Panc1 (cell line): ENCODE measurements at regions not wholly inside any gene's neighbourhood (a gene's known extent, or its start where the extent isn't known, plus 50 kb on each side); places are given as distances from the start of the nearest gene placed in this dataset.

Experiments used
- ATAC-seq: fragments of 200-7000 bp; cut with Tn5 transposase; 2 replicates; pipeline ENCODE4 v1.9.1; 2020; ENCODE audit warnings: mild to moderate bottlenecking, moderate library complexity
- BruUV-seq: library from RNA; stranded (reverse); fragments of 400-500 nt; replicated peaks from 2 replicates; lab custom pipeline; 2021; lab: Mats Ljungman, UMichigan
- CTCF ChIA-PET: fragments of 300-600 bp; sonication (Branson Sonifier 250); formaldehyde crosslinking; loops from one replicate; lab custom pipeline; 2022; ENCODE audit warnings: antibody characterized with exemption; lab: Charles Lee
- POLR2A ChIA-PET: fragments of 300-600 bp; sonication (Branson Sonifier 250); formaldehyde crosslinking; loops from one replicate; lab custom pipeline; 2022; ENCODE audit warnings: antibody characterized with exemption; lab: Charles Lee
- DNase-seq: peaks from one replicate; pipeline ENCODE4 v3.0.0-alpha.2; 2010; ENCODE audit warnings: low read depth, low spot score
- H3K27ac ChIP-seq: 2 replicates; pipeline ENCODE4 v1.5.1; 2011; ENCODE audit warnings: mild to moderate bottlenecking, low read length, inconsistent platforms
- H3K27me3 ChIP-seq: fragments of 200-500 bp; sonication (Bioruptor generic); 2 replicates; pipeline ENCODE4 v1.6.0; 2014; ENCODE audit warnings: low read length, inconsistent platforms; ENCODE audit not compliant: control insufficient read depth, insufficient read depth
- H3K36me3 ChIP-seq: fragments of 200-500 bp; sonication (Bioruptor generic); 2 replicates; pipeline ENCODE4 v1.5.1; 2014; ENCODE audit warnings: inconsistent platforms, mild to moderate bottlenecking, low read length, moderate library complexity; ENCODE audit not compliant: control insufficient read depth, insufficient read depth
- H3K4me1 ChIP-seq: 2 replicates; pipeline ENCODE4 v1.5.1; 2011; ENCODE audit warnings: inconsistent platforms, mild to moderate bottlenecking, low read length, moderate library complexity; ENCODE audit not compliant: control insufficient read depth, insufficient read depth
- H3K4me3 ChIP-seq, 2 experiments: 2 replicates each; pipeline ENCODE4 v1.5.1; 2011 to 2012; ENCODE audit warnings: low read depth in 2 of 2, low read length in 2 of 2, mild to moderate bottlenecking in 2 of 2, inconsistent platforms in 1 of 2, moderate library complexity in 1 of 2
- H3K9me3 ChIP-seq: fragments of 200-500 bp; sonication (Bioruptor generic); 2 replicates; pipeline ENCODE4 v1.5.1; 2014; ENCODE audit warnings: low read depth, mild to moderate bottlenecking, inconsistent platforms, low read length, moderate library complexity; ENCODE audit not compliant: control insufficient read depth, insufficient read depth
- POLR2AphosphoS5 ChIP-seq: IDR thresholded peaks from 2 replicates; pipeline ENCODE4 v1.6.1; 2012; ENCODE audit warnings: mild to moderate bottlenecking, low read depth, low read length, moderate library complexity
- REST ChIP-seq, 2 experiments: IDR thresholded peaks; 2 replicates each; pipeline ENCODE4 v1.6.1; 2011 to 2012; ENCODE audit warnings: low read depth in 2 of 2, control low read depth in 1 of 2, low read length in 1 of 2, mild to moderate bottlenecking in 1 of 2, moderate library complexity in 1 of 2; ENCODE audit not compliant: insufficient read depth in 1 of 2
- SIN3A ChIP-seq: IDR thresholded peaks from 2 replicates; pipeline ENCODE4 v1.6.1; 2012; ENCODE audit warnings: low read depth, mild to moderate bottlenecking, low read length, moderate library complexity, borderline replicate concordance; ENCODE audit not compliant: insufficient read depth
- TCF7L2 ChIP-seq: IDR thresholded peaks from 2 replicates; pipeline ENCODE4 v1.6.1; 2011; ENCODE audit warnings: mild to moderate bottlenecking, low read depth, low read length, inconsistent platforms
- in situ Hi-C: cut with HindIII; loops from 2 replicates; pipeline ENCODE4 v1.10.0; 2016; ENCODE audit warnings: low sequenced_read_pairs, low pct_unique_long_range_greater_than_20kb
- intact Hi-C: fragments of 100-400 bp; cut with micrococcal nuclease; formaldehyde crosslinking; loops from one replicate; pipeline ENCODE4 v1.10.0; 2022; ENCODE audit not compliant: unreplicated experiment
- TF ChIP-seq, protein P1 (sequence below): fragments of 450-650 bp; IDR thresholded peaks from 2 replicates; pipeline ENCODE4 v1.5.1; 2017; ENCODE audit warnings: mild to moderate bottlenecking

GRCh38 chr9:1718836-1719235 lies 296.3 kb upstream of the SMARCA2 start:
- Histone ChIP-seq H3K36me3 (no peaks in the 10 kb centered on the region), H3K4me1 (no peaks in the 10 kb centered on the region), H3K4me3 (no peak overlapping the region), H3K9me3 (no peaks in the 10 kb centered on the region), H3K27ac (no peak overlapping the region), H3K27me3 (no peaks in the 10 kb centered on the region)
- ChIA-PET POLR2A (no interaction called here), CTCF (no interaction called here)
- BruUV-seq: no TSS peak
- no peak for DNase-seq
- TF ChIP-seq, protein P1, sequence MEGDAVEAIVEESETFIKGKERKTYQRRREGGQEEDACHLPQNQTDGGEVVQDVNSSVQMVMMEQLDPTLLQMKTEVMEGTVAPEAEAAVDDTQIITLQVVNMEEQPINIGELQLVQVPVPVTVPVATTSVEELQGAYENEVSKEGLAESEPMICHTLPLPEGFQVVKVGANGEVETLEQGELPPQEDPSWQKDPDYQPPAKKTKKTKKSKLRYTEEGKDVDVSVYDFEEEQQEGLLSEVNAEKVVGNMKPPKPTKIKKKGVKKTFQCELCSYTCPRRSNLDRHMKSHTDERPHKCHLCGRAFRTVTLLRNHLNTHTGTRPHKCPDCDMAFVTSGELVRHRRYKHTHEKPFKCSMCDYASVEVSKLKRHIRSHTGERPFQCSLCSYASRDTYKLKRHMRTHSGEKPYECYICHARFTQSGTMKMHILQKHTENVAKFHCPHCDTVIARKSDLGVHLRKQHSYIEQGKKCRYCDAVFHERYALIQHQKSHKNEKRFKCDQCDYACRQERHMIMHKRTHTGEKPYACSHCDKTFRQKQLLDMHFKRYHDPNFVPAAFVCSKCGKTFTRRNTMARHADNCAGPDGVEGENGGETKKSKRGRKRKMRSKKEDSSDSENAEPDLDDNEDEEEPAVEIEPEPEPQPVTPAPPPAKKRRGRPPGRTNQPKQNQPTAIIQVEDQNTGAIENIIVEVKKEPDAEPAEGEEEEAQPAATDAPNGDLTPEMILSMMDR: no peak
- no peak for TF ChIP-seq SIN3A
- no peak for TF ChIP-seq REST (IDR thresholded peaks at IDR 0.05; ENCODE audit: insufficient read depth in 1 of 2, low read depth in 2 of 2, low read length in 1 of 2)
- intact Hi-C loops: no loop called here
- in situ Hi-C loops: no loop called here
- no peak for ATAC-seq

DNA sequence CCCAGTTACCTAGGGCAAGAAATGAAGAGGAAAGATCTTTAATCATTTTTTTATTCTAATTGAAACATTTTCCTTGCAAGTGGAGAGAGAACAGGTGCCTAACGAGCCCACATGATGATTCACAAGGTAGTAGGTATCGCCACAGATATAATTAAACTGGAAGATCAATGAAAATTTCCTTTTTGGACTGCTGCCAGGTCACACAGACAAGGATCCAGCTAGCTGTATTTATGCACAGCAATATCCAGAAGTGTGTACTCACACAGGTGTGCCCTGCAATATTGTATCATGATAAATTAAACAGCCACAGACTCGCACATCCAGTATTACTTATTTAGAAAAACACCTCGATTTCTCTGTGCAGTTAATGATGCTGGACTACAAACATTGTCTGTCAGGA lies 294.0 kb upstream of the SMARCA2 start:
- Histone ChIP-seq H3K4me1 (no peaks in the 10 kb centered on the region), H3K36me3 (no peaks in the 10 kb centered on the region), H3K27ac (no peak overlapping the region), H3K4me3 (no peak overlapping the region), H3K9me3 (no peaks in the 10 kb centered on the region), H3K27me3 (no peaks in the 10 kb centered on the region)
- TF ChIP-seq, protein P1: no peak
- TF ChIP-seq POLR2AphosphoS5 (no peak), SIN3A (no peak), TCF7L2 (no peak), REST (IDR thresholded peaks at IDR 0.05; ENCODE audit: insufficient read depth in 1 of 2, low read depth in 2 of 2, low read length in 1 of 2) (no peak)
- ChIA-PET CTCF (no interaction called here), POLR2A (no interaction called here)
- in situ Hi-C loops: no loop called here
- ATAC-seq (no peak), DNase-seq (no peak)
- no TSS peak for BruUV-seq
- intact Hi-C loops: no loop called here
